ENCODE measurements at regions not wholly inside any gene's neighbourhood (a gene's known extent, or its start where the extent isn't known, plus 50 kb on each side); places are given as distances from the start of the nearest gene placed in this dataset.
"Not testable (repeated sequence)": the region's sequence is repeated elsewhere in the genome, so short reads cannot be mapped to it uniquely, and the experiment has no call there.

GRCh38 chr2:120503206-120503792 lies 157.4 kb downstream of the INHBB start:
- DNase-seq, result no peak

GRCh38 chr2:120503793-120504571 lies 158.0 kb downstream of the INHBB start:
- no peak for DNase-seq

GRCh38 chr2:120504936-120505705 lies 159.2 kb downstream of the INHBB start:
- no peak for DNase-seq

DNA sequence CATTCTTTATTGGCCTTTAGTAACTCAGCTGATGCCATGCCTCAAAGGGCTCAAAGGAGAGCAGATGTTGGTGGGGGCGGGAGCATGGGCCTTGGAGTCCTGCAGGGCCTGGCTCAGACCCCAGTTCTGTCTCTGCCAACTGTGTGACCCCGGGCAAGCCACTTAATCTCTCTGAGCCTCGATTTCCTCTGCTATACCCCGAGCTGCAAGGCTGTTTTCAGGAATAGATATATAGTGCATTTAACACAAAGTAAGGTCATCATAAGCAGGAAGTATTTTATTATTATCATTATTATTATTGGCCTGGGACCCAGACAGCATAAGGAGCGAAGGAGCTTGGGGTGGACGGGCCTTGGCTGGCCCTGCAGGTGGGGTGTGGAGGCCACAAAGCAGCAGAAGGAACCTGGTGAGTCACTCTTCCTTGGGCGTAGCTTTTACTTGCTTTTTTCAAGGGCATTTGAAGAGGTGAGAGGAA lies 162.7 kb downstream of the INHBB start:
- no peak for DNase-seq

GRCh38 chr2:120509213-120509815 lies 163.4 kb downstream of the INHBB start:
- no peak for DNase-seq

- no peak for DNase-seq
Measured at GRCh38 chr2:120509991-120510735, 164.2 kb downstream of the INHBB start.

GRCh38 chr2:120510751-120511395 lies 164.9 kb downstream of the INHBB start:
- DNase-seq, result no peak

- DNase-seq, result no peak
Measured at GRCh38 chr2:120511536-120511935, 165.6 kb downstream of the INHBB start.

GRCh38 chr2:120511947-120512710 lies 166.2 kb downstream of the INHBB start:
- DNase-seq, result no peak

DNA sequence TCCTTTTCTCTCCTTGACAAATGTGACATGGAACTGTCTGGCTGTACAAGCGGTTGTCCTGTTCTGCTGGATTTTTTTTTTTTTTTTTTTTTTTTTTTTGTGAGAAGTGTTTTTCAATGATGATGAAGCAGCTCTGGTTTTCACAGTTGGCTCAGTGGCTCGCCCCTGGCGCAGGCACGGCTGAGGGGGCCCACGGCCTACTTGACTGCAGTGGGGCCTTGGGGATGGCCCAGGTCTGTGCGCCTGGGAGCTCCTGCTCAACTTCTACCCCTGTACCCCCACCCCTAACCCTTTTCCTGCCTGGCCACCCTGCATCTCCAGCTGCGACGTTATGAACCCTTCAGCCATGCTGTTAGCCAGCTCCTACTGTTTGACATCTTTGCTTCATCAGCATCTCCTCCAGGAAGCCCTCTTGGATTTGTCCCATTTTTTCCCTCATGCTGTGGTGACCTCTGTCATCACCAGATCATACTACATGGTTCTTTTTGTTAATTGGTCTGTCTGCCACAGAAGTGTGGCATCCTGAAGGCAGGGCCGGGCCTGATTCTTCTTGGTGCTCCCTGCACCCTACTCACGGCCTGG lies 167.9 kb downstream of the INHBB start:
- no peak for DNase-seq

DNA sequence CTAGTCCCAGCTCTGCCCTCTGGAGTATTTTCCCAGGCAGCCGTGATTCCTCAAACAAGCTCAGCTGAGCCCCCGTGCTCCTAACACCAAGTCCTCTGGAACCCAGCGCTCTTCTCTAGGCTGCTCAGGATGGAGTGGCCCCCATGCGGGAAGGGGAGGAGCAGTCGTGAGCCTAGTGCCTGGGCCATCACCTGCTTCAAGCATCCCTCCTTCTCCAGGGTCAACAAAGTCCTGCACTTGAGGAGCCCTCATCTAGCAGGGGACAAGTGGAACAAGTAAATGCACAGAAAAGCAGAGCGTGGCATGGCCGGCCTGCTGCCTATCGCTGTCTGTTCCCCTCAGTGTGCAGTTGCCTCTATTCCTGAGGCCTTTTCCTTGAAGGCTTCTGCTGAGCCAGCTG lies 168.6 kb downstream of the INHBB start:
- no peak for DNase-seq

DNA sequence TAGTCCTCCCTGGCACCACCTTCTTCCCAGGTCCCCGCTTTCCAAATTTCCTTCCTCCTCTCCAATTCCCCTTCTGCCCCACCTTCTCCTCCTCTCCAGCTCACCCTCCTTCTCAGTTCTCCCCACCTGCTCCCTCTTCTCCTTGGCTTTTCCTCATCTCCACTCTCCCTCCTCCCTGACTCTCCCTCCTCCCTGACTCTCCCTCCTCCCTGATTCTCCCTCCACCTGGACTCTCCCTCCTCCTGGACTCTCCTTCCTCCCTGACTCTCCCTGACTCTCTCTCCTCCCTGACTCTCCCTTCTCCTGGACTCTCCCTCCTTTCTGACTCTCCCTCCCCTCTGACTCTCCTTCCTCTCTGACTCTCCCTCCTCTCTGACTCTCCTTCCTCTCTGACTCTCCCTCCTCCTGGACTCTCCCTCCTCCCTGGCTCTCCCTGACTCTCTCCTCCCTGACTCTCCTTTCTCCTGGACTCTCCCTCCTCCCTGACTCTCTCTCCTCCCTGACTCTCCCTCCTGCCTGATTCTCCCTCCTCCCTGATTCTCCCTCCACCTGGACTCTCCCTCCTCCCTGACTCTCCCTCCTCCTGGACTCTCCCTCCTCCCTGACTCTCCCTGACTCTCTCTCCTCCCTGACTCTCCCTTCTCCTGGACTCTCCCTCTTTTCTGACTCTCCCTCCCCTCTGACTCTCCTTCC lies 169.3 kb downstream of the INHBB start:
- not testable (repeated sequence) for DNase-seq

- no peak for DNase-seq
Measured at GRCh38 chr2:120515759-120516678, 170.1 kb downstream of the INHBB start.

- DNase-seq, result no peak
Measured at GRCh38 chr2:120516679-120517314, 170.9 kb downstream of the INHBB start.

GRCh38 chr2:120517751-120518469 lies 172.0 kb downstream of the INHBB start:
- DNase-seq, result no peak

DNA sequence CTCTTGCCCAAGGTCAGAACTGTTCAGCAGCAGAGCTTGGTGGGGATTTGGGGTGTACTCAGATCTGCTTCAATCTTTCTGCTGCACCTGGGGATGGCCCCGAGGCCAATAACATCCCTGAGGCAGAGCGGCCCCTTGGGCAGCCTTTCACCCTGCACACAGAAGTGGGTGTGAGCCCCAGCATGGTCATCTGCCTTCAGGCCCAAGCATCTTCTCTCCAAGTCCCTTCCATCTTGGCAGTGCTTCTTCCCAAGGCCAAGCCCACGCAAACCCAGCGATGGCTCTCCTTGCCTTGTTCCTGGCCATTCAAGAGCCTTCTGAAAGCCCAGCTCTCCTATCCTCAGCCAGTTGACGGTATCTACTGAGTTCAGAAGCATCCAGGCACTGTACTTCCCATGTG lies 172.9 kb downstream of the INHBB start:
- DNase-seq, result no peak

- DNase-seq, result no peak
Measured at GRCh38 chr2:120519469-120519868, 173.5 kb downstream of the INHBB start.

GRCh38 chr2:120520454-120520853 lies 174.5 kb downstream of the INHBB start:
- DNase-seq, result no peak
